ENCODE measurements at regions not wholly inside any gene's neighbourhood (a gene's known extent, or its start where the extent isn't known, plus 50 kb on each side); places are given as distances from the start of the nearest gene placed in this dataset.
A peak's percentile ranks its signal among the peaks of the same experiment; 100 is the strongest.

GRCh38 chr10:78645169-78645686, 423.5 kb upstream of the ZMIZ1 start:
- no peak overlapping the region for H3K4me3 ChIP-seq (ENCODE audit: low read depth, low read length)
- TF ChIP-seq CTCF (IDR thresholded peaks at IDR 0.05; ENCODE audit: insufficient read depth, low read depth, low read length), result no peak
- no peak for DNase-seq (ENCODE audit: low read depth)

- DNase-seq (ENCODE audit: low read depth), result no peak
- TF ChIP-seq CTCF (IDR thresholded peaks at IDR 0.05; ENCODE audit: insufficient read depth, low read depth, low read length), result no peak
Observed at GRCh38 chr10:78645975-78646374, 422.8 kb upstream of the ZMIZ1 start.

GRCh38 chr10:78648256-78648860, 420.4 kb upstream of the ZMIZ1 start:
- no peak overlapping the region for H3K4me3 ChIP-seq (ENCODE audit: low read depth, low read length)
- TF ChIP-seq CTCF (IDR thresholded peaks at IDR 0.05; ENCODE audit: insufficient read depth, low read depth, low read length), result no peak
- DNase-seq (ENCODE audit: low read depth), result peak; percentile 13

More at GRCh38 chr10:78645975-78646374, 422.8 kb upstream of the ZMIZ1 start:
- no peak overlapping the region for H3K4me3 ChIP-seq (ENCODE audit: low read depth, low read length)

- no peak overlapping the region for H3K4me3 ChIP-seq (ENCODE audit: low read depth, low read length)
- no peak for TF ChIP-seq CTCF (IDR thresholded peaks at IDR 0.05; ENCODE audit: insufficient read depth, low read depth, low read length)
- no peak for DNase-seq (ENCODE audit: low read depth)
Observed at GRCh38 chr10:78649429-78649828, 419.3 kb upstream of the ZMIZ1 start.

- H3K4me3 ChIP-seq (ENCODE audit: low read depth, low read length), result no peak overlapping the region
- no peak for TF ChIP-seq CTCF (IDR thresholded peaks at IDR 0.05; ENCODE audit: insufficient read depth, low read depth, low read length)
- DNase-seq (ENCODE audit: low read depth), result no peak
Observed at GRCh38 chr10:78650122-78650521, 418.6 kb upstream of the ZMIZ1 start.

GRCh38 chr10:78651287-78651686, 417.5 kb upstream of the ZMIZ1 start:
- no peak overlapping the region for H3K4me3 ChIP-seq (ENCODE audit: low read depth, low read length)
- DNase-seq (ENCODE audit: low read depth), result no peak
- TF ChIP-seq CTCF (IDR thresholded peaks at IDR 0.05; ENCODE audit: insufficient read depth, low read depth, low read length), result no peak

GRCh38 chr10:78653555-78653954, 415.2 kb upstream of the ZMIZ1 start:
- H3K4me3 ChIP-seq (ENCODE audit: low read depth, low read length), result no peak overlapping the region
- no peak for DNase-seq (ENCODE audit: low read depth)

More at GRCh38 chr10:78653555-78653954, 415.2 kb upstream of the ZMIZ1 start:
- TF ChIP-seq CTCF (IDR thresholded peaks at IDR 0.05; ENCODE audit: insufficient read depth, low read depth, low read length), result no peak

All from fibroblast of villous mesenchyme (primary cell).